Tibial nerve (tissue), 4 donors: ENCODE measurements at regions not wholly inside any gene's neighbourhood (a gene's known extent, or its start where the extent isn't known, plus 50 kb on each side); places are given as distances from the start of the nearest gene placed in this dataset.

Experiments used
- DNase-seq, 2 donors: peaks; one replicate each; pipeline ENCODE4 v3.0.0-alpha.2; 2019; ENCODE audit warnings: low spot score in 2 of 2
- H3K27ac ChIP-seq, 4 donors: fragments of 200-600 bp; sonication (generic) in 3 of 4; one replicate each; pipeline ENCODE4 v1.5.1; 2017 to 2019; ENCODE audit warnings: mild to moderate bottlenecking in 1 of 4
- H3K27me3 ChIP-seq, 2 donors: fragments of 200-600 bp; sonication (generic) in 1 of 2; one replicate each; pipeline versions ENCODE4 v1.5.1 to v1.6.0; 2017 to 2019
- H3K36me3 ChIP-seq, 3 donors: fragments of 200-600 bp; sonication (generic); one replicate each; pipeline ENCODE4 v1.5.1; 2018 to 2019
- H3K4me1 ChIP-seq, 4 donors: fragments of 200-600 bp; sonication (generic) in 3 of 4; one replicate each; pipeline ENCODE4 v1.5.1; 2017 to 2019
- H3K4me3 ChIP-seq, 4 donors: fragments of 200-600 bp; sonication (generic) in 3 of 4; one replicate each; pipeline ENCODE4 v1.5.1; 2017 to 2019; ENCODE audit warnings: mild to moderate bottlenecking in 1 of 4, moderate library complexity in 1 of 4
- H3K9me3 ChIP-seq, 4 donors: fragments of 200-600 bp; sonication (generic) in 3 of 4; one replicate each; pipeline ENCODE4 v1.5.1; 2017 to 2019
- CTCF ChIP-seq, 5 experiments: fragments of 200-600 bp in 3 of 5; fragments of 450-650 bp in 2 of 5; sonication (generic) in 3 of 5; IDR thresholded peaks; one replicate each; pipeline ENCODE4 v1.5.1; 2016 to 2019; ENCODE audit warnings: antibody characterized with exemption in 5 of 5, mild to moderate bottlenecking in 3 of 5, moderate library complexity in 2 of 5
- EP300 ChIP-seq, 2 donors: sonication (generic); formaldehyde crosslinking; IDR thresholded peaks; one replicate each; pipeline ENCODE4 v1.6.1; 2017; ENCODE audit warnings: antibody characterized with exemption in 2 of 2, mild to moderate bottlenecking in 1 of 2
- POLR2A ChIP-seq, 2 donors: fragments of 450-650 bp; IDR thresholded peaks; one replicate each; pipeline ENCODE4 v1.6.1; 2017; ENCODE audit warnings: antibody characterized with exemption in 2 of 2, mild to moderate bottlenecking in 2 of 2, moderate library complexity in 2 of 2
- WGBS, 2 donors: methylation state at CpG; one replicate each; pipeline ENCODE4 v1.1.5; 2018; 5-methylcytosine and 5-hydroxymethylcytosine counted together

- H3K4me3 ChIP-seq = no peak overlapping the region
- no peaks in the 10 kb centered on the region for H3K36me3 ChIP-seq
- H3K27ac ChIP-seq = no peak overlapping the region
- 86 to 87% methylated on average over 10 of the region's 10 CpGs for WGBS, 2 donors
- no peak for TF ChIP-seq POLR2A (IDR thresholded peaks at IDR 0.05)
- TF ChIP-seq CTCF (IDR thresholded peaks at IDR 0.05) = no peak
- TF ChIP-seq EP300 (IDR thresholded peaks at IDR 0.05) = no peak
- no peaks in the 10 kb centered on the region for H3K4me1 ChIP-seq
- no peak for DNase-seq
- H3K27me3 ChIP-seq = no peaks in the 10 kb centered on the region
- peaks cover 0 to 30% (median 3%) of the 10 kb centered on the region in 4 donors for H3K9me3 ChIP-seq
Measured at GRCh38 chr12:125720961-125721360, 655.7 kb downstream of the AACS start.

DNA sequence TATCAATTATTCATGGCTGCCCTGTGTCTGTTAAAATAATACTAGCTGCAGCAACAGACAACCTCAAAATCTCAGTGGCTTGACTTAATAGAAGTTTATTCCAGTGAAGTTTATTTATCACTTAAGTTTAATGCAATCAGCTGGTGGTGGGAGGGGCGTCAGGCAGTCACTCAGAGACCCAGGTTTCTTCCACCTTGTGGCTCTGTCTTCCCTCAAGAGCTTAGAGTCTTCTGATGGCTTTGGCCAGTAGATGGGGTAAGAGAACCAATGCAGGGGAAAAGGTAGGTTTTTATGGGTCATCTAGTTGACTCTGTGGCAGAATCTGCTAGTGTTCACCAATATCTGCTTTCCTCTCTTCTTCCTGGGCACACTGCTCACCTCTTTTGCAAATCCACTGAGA lies 668.9 kb downstream of the AACS start:
- no peaks in the 10 kb centered on the region for H3K27me3 ChIP-seq
- 72 to 78% methylated on average over 1 of the region's 1 CpG for WGBS, 2 donors
- no peak for TF ChIP-seq POLR2A (IDR thresholded peaks at IDR 0.05)
- TF ChIP-seq EP300 (IDR thresholded peaks at IDR 0.05) = no peak
- no peak for DNase-seq
- no peak overlapping the region for H3K4me3 ChIP-seq
- no peak overlapping the region for H3K27ac ChIP-seq
- H3K9me3 ChIP-seq = peaks cover 0 to 28% (median 0%) of the 10 kb centered on the region in 4 donors
- no peaks in the 10 kb centered on the region for H3K4me1 ChIP-seq
- H3K36me3 ChIP-seq = no peaks in the 10 kb centered on the region

DNA sequence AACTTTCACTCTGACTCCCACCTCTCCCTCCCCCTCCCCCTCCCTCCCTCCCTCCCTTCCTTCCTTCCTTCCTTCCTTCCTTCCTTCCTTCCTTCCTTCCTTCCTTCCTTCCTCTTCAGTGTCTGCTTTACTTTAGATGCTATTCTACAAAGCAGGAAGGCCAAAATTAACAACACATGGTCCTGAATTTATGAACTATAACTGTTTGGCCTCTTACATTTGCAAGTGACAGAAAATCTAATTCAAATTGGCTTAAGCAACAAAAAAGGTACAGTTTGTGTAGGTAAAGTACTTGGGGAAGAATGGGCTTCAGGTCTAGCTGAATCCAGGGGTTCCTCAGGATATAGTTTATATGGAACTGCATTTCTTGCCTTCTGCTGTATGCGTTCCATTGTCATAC lies 673.0 kb downstream of the AACS start:
- 96 to 100% methylated on average over 1 of the region's 1 CpG for WGBS, 2 donors
- Histone ChIP-seq H3K4me3 (no peak overlapping the region), H3K9me3 (peaks cover 0 to 26% (median 0%) of the 10 kb centered on the region in 4 donors), H3K27me3 (no peaks in the 10 kb centered on the region), H3K27ac (no peak overlapping the region), H3K4me1 (no peaks in the 10 kb centered on the region), H3K36me3 (no peaks in the 10 kb centered on the region)
- TF ChIP-seq EP300 (IDR thresholded peaks at IDR 0.05) = no peak
- TF ChIP-seq POLR2A (IDR thresholded peaks at IDR 0.05) = no peak
- TF ChIP-seq CTCF (IDR thresholded peaks at IDR 0.05) = no peak
- no peak for DNase-seq

DNA sequence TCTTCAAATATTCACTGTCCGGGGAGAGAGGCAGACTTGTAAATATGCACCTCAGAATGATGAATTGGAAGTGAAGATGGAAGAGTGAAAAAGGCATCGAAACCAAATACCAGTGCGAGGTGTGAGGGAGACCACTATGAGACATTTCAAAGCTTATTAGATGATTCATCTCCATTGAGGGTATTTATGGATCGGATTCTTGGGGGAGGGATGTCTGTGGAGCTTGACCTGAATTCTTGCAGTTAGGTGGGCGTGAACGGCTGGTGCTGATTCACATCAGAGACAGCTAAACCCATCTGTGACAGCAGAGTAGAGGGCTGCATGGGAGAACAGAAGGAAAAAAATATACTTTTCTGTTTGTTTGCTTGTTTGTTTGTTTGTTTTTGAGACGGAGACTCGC lies 677.2 kb downstream of the AACS start:
- Histone ChIP-seq H3K4me3 (no peak overlapping the region), H3K27ac (no peak overlapping the region), H3K9me3 (peaks cover 0 to 6% (median 0%) of the 10 kb centered on the region in 4 donors), H3K36me3 (no peaks in the 10 kb centered on the region), H3K4me1 (no peaks in the 10 kb centered on the region), H3K27me3 (no peaks in the 10 kb centered on the region)
- no peak for DNase-seq
- 81 to 84% methylated on average over 8 of the region's 8 CpGs for WGBS, 2 donors
- TF ChIP-seq POLR2A (IDR thresholded peaks at IDR 0.05) (no peak), CTCF (IDR thresholded peaks at IDR 0.05) (no peak), EP300 (IDR thresholded peaks at IDR 0.05) (no peak)

DNA sequence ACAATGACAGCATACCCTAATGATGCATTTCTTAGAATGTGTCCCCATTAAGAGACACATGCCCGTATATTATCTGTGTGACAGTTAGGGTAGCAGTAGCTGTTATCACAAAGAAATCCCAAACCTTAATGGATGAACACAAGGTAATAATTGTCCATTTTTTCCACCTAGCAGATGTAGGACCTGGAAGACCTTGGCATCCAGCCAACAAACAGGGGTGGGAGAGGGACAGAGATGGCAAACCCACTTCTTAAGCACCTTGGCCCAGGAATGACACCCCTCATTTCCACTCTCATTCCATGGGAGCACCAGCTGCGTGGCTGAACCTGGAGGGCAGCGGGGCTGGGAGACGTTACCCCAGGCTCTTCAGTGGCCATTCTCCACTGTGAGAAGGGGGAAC lies 679.0 kb downstream of the AACS start:
- no peaks in the 10 kb centered on the region for H3K27me3 ChIP-seq
- peaks cover 0 to 10% (median 0%) of the 10 kb centered on the region in 4 donors for H3K9me3 ChIP-seq
- H3K36me3 ChIP-seq = no peaks in the 10 kb centered on the region
- H3K27ac ChIP-seq = no peak overlapping the region
- TF ChIP-seq CTCF (IDR thresholded peaks at IDR 0.05) = no peak
- no peak for TF ChIP-seq POLR2A (IDR thresholded peaks at IDR 0.05)
- TF ChIP-seq EP300 (IDR thresholded peaks at IDR 0.05) = no peak
- DNase-seq = no peak
- no peaks in the 10 kb centered on the region for H3K4me1 ChIP-seq
- WGBS, 2 donors = 88 to 90% methylated on average over 4 of the region's 4 CpGs
- no peak overlapping the region for H3K4me3 ChIP-seq

DNA sequence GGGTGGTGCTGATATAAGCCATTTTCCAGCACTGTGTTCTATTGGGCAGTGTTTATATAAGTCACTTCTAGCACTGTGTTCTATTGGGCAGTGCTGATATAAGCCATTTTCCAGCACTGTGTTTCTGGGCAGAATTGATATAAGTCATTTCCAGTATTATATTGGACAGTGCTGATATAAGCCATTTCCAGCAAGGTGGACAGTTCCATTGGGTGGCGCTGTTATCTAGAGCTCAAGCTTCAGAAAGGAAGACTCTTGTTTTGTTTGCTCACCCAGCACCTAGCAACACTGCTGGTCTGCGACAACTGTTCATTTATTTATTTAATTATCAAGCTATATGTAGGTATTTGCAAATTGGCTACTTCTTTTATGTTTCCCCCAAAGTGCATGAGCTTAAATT lies 690.3 kb downstream of the AACS start:
- Histone ChIP-seq H3K27me3 (no peaks in the 10 kb centered on the region), H3K27ac (no peak overlapping the region), H3K9me3 (no peaks in the 10 kb centered on the region), H3K4me1 (no peaks in the 10 kb centered on the region), H3K4me3 (no peak overlapping the region), H3K36me3 (no peaks in the 10 kb centered on the region)
- DNase-seq = no peak
- 61 to 67% methylated on average over 2 of the region's 2 CpGs for WGBS, 2 donors
- TF ChIP-seq CTCF (IDR thresholded peaks at IDR 0.05) (no peak), POLR2A (IDR thresholded peaks at IDR 0.05) (no peak), EP300 (IDR thresholded peaks at IDR 0.05) (no peak)
